GM19438 (cell line): ENCODE measurements at regions not wholly inside any gene's neighbourhood (a gene's known extent, or its start where the extent isn't known, plus 50 kb on each side); places are given as distances from the start of the nearest gene placed in this dataset.
"Not testable (repeated sequence)": the region's sequence is repeated elsewhere in the genome, so short reads cannot be mapped to it uniquely, and the experiment has no call there.

Experiments
- ATAC-seq: cut with Tn5 transposase; IDR thresholded peaks from one replicate; pipeline ENCODE4 v1.9.1; 2021; ENCODE audit warnings: low read depth; ENCODE audit not compliant: unreplicated experiment

DNA sequence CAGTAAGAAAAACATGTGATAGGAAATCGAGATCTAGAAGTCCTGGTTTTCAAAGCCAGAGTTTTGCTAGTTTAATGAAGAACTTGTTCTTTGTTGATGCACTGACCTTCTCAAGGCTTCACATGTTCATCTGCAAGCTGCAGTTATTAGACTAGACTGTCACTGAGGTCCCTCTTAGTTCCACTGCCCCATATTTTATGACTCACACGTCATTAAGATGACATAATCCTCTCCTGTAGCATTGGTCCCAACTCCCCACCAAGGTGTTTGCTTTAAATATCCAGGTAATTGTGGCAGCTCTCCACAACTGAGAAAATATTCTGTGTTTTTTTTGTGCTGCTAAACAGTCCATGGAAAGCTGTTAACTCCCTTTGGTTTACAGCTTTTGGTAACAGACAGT is 149.7 kb downstream of the MREG start:
- ATAC-seq: no peak

- no peak for ATAC-seq
Measured at GRCh38 chr2:215862351-215862771, 151.0 kb downstream of the MREG start.

- ATAC-seq: no peak
Measured at GRCh38 chr2:215861607-215862350, 151.6 kb downstream of the MREG start.

GRCh38 chr2:215856080-215856479 is 157.3 kb downstream of the MREG start:
- ATAC-seq: no peak

- ATAC-seq: not testable (repeated sequence)
Measured at GRCh38 chr2:215855308-215855707, 158.0 kb downstream of the MREG start.

GRCh38 chr2:215854008-215854407 is 159.3 kb downstream of the MREG start:
- no peak for ATAC-seq

GRCh38 chr2:215851696-215852095 is 161.7 kb downstream of the MREG start:
- no peak for ATAC-seq

- no peak for ATAC-seq
Measured at GRCh38 chr2:215851082-215851481, 162.3 kb downstream of the MREG start.

DNA sequence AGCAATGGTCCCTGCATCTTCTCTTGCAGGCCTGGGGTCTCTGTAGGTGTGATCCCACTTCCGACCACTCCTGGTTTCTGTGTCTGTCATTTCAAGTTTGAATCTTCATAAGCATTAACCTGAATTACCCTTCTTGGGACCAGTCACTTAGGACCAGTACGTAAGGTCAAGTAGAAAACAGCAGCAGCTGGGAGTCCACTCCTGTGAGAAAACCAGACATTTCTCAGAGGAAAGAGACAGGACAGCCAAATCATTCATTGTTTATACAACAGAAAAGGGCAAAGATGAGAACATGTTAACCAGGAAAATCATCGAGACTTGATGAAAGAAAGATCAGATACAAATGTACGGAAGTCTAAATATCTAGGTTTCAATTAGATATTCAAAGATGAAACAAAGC is 163.0 kb downstream of the MREG start:
- no peak for ATAC-seq

- ATAC-seq: no peak
Measured at GRCh38 chr2:215849771-215850170, 163.6 kb downstream of the MREG start.

DNA sequence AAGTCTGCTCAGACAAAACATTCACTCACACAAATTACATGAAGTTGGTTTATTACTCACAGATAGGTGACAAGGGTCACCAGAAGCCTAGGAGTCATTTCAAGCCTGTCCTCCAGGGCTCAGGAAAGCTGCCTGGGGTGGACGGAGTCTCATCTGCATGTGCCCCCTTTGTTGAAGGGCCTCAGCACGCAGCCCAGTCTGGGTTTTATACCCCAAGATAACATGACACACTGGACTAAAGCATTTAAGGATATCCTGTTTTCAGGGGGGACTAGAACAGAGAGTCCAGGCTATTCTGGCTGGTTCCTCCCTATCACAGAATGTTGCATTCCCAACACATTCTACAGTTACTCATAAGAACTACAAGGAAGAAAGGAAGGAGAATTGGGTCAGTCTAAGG is 164.7 kb downstream of the MREG start:
- no peak for ATAC-seq

DNA sequence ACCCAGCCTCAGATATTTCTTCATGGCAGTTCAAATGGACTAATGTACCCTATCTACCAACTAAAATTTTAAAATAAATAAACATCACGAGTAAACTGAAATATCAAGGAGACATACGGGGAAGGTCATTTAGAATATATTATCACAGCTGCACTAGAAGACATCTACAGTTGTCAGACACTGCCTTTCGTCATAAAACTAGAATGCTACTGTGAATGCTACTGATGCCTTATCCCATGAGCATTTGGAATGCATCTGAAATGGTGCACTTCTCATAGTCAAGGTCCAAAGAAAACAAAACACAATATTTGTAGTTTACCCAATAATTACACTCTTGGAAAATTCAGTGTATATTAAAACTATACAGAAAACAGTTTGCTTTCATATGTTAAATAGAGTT is 165.2 kb downstream of the MREG start:
- ATAC-seq: no peak

GRCh38 chr2:215847718-215848117 is 165.6 kb downstream of the MREG start:
- ATAC-seq: no peak

DNA sequence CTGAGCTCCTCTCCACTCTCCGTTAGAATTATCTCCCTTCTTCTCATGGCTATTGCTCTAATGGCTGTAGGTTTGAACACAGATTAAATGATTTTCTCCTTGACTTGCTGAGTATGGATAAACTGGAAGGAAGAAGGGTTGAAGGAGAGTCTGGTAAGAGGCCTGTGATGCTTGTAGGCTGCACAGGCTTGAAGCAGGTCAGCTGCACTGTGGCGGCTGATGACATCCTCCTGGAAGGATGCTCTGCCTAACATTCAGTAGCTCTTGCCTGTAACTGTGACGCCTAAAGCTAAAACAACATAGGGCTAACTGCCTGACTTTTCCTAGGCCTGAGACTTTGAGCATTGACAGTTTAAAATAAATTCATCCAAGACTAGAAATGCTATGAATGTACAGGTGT is 166.3 kb downstream of the MREG start:
- ATAC-seq: no peak

- ATAC-seq: no peak
Measured at GRCh38 chr2:215845839-215846586, 167.3 kb downstream of the MREG start.

DNA sequence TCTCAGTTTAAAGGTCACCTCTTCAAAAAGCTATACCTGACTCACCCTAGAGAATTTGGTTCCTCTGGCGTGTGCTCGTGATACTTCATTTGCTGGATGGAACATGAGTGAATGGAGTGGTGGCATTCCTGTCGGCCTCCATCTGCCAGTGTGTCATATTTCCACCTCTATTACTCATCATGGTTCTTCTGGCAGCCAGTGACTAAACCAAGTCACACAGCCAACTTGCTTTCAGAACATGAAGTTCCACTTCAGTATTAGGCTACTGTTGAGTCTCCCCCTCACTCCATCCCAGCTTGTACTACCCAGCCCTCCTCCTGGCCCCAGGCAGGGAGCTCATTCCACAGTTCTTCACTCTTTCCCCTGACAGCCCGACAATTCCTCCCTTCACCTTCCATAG is 169.8 kb downstream of the MREG start:
- ATAC-seq: no peak

DNA sequence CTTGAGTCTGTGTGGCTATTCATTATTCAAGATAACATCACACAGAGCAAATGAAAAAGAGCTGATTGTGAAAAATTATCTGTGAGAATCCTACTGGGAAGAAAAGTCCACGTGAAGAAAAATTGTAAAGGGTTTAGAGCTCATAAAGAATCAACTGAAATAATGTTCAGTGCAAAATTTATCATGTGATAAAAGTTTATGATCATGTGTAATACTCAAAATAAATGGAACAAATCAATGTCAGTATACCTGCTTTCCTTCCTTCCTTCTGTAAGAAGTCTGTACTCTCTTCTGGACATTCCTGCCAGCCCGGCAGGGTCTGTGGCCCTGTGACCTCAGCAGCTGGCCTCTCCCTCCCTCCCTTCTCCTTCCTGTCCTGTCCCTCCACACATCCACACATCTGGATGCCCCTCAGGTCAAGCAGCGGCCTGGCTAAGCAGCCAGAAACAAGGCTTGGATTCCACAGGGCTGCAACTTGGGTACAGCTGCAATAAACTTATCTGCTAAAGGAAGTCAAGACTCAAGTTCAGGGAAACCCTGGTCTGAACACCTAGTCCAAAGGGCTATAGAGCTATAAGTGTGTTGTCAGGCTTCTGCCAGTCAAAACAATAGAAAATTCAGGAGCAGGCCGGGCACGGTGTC is 172.1 kb downstream of the MREG start:
- peak; percentile 21 for ATAC-seq

DNA sequence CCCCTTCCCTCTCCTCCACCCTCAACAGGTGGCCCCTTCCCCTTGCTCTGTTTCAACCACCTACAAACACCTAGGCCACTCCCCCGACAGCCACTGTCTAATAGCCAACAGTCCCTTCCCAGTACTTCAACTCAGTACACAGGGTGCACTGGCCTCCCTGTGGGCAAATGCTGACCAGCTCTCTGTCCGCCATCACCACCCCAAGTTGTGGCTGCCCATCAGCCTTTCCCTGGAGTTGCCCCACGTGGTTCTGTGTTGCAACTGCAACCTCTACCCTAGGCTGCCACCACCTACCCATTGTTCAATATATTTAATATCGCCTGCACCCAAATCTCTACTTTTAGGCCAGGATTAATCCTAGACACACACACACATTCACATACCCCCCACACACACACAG is 173.5 kb downstream of the MREG start:
- no peak for ATAC-seq

- no peak for ATAC-seq
Measured at GRCh38 chr2:215839309-215839708, 174.0 kb downstream of the MREG start.

- ATAC-seq: no peak
Measured at GRCh38 chr2:215836881-215837280, 176.5 kb downstream of the MREG start.

- ATAC-seq: no peak
Measured at GRCh38 chr2:215835657-215836056, 177.7 kb downstream of the MREG start.

GRCh38 chr2:215835231-215835630 is 178.1 kb downstream of the MREG start:
- ATAC-seq: no peak
